D721Med (cell line): ENCODE measurements at regions not wholly inside any gene's neighbourhood (a gene's known extent, or its start where the extent isn't known, plus 50 kb on each side); places are given as distances from the start of the nearest gene placed in this dataset.
"Not testable (repeated sequence)": the region's sequence is repeated elsewhere in the genome, so short reads cannot be mapped to it uniquely, and the experiment has no call there.

Source experiments
- DNase-seq: peaks from one replicate; pipeline ENCODE4 v3.0.0; 2011; ENCODE audit warnings: low spot score; ENCODE audit not compliant: insufficient read length
- FAIRE-seq: peaks from 2 replicates; lab custom pipeline; 2011; peaks lifted over from hg19 to GRCh38; lab: Jason Lieb, UNC
- CTCF ChIP-seq: IDR thresholded peaks from 2 replicates; pipeline ENCODE4 v1.5.1; 2012; ENCODE audit warnings: mild to moderate bottlenecking, control low read depth; ENCODE audit not compliant: insufficient read depth; ENCODE audit errors: missing control alignments

GRCh38 chr7:145732521-145732920, 384.1 kb upstream of the CNTNAP2 start:
- no peak for TF ChIP-seq CTCF
- DNase-seq (no peak), FAIRE-seq (no peak)

GRCh38 chr7:145729691-145730090, 386.9 kb upstream of the CNTNAP2 start:
- FAIRE-seq: no peak
- TF ChIP-seq CTCF: no peak
- DNase-seq: no peak

- TF ChIP-seq CTCF: no peak
- FAIRE-seq (no peak), DNase-seq (no peak)
Observed at GRCh38 chr7:145718129-145718528, 398.5 kb upstream of the CNTNAP2 start.

- TF ChIP-seq CTCF: no peak
- FAIRE-seq (no peak), DNase-seq (no peak)
Observed at GRCh38 chr7:145700488-145700887, 416.1 kb upstream of the CNTNAP2 start.

- no peak for FAIRE-seq
- TF ChIP-seq CTCF: no peak
- no peak for DNase-seq
Observed at GRCh38 chr7:145698526-145699262, 417.9 kb upstream of the CNTNAP2 start.

- FAIRE-seq: not testable (repeated sequence)
Observed at GRCh38 chr7:145697412-145698107, 419.0 kb upstream of the CNTNAP2 start.

GRCh38 chr7:145696071-145696470, 420.5 kb upstream of the CNTNAP2 start:
- TF ChIP-seq CTCF: no peak
- FAIRE-seq (no peak), DNase-seq (no peak)

More at GRCh38 chr7:145697412-145698107, 419.0 kb upstream of the CNTNAP2 start:
- not testable (repeated sequence) for DNase-seq
